ENCODE measurements at regions not wholly inside any gene's neighbourhood (a gene's known extent, or its start where the extent isn't known, plus 50 kb on each side); places are given as distances from the start of the nearest gene placed in this dataset.

- no peak for TF ChIP-seq CTCF (IDR thresholded peaks at IDR 0.05)
- TF ChIP-seq EP300 (IDR thresholded peaks at IDR 0.05; ENCODE audit: low read depth): no peak
Measured at GRCh38 chr18:78583739-78584458, 395.7 kb upstream of the SALL3 start.
